SU-DHL-6 (cell line): ENCODE measurements at regions not wholly inside any gene's neighbourhood (a gene's known extent, or its start where the extent isn't known, plus 50 kb on each side); places are given as distances from the start of the nearest gene placed in this dataset.

Experiments used
- H2AFZ ChIP-seq: fragments of 200-600 bp; sonication (generic); 2 replicates; pipeline ENCODE4 v1.6.1; 2014; ENCODE audit warnings: low read depth, mild to moderate bottlenecking, moderate library complexity, mixed read lengths, antibody characterized with exemption, low read length; ENCODE audit not compliant: severe bottlenecking
- H3F3A ChIP-seq: fragments of 200-600 bp; shearing (Covaris generic); 2 replicates; pipeline ENCODE4 v1.6.0; 2016; ENCODE audit warnings: antibody characterized with exemption, mild to moderate bottlenecking; ENCODE audit not compliant: insufficient read depth
- H3K27ac ChIP-seq: fragments of 200-600 bp; sonication (generic); 2 replicates; pipeline ENCODE4 v1.5.1; 2016; ENCODE audit warnings: low read depth, mild to moderate bottlenecking, low read length, moderate library complexity, mixed read lengths
- H3K27me3 ChIP-seq: fragments of 200-600 bp; sonication (generic), shearing (Covaris generic); 2 replicates; pipeline ENCODE4 v1.6.0; 2014; ENCODE audit warnings: mild to moderate bottlenecking, low read length
- H3K36me3 ChIP-seq: fragments of 200-600 bp; sonication (generic); 2 replicates; pipeline ENCODE4 v1.6.1; 2014; ENCODE audit warnings: mild to moderate bottlenecking, low read length, mixed read lengths
- H3K4me2 ChIP-seq: fragments of 300-600, 200-600 bp; shearing (Covaris generic), sonication (generic); 2 replicates; pipeline ENCODE4 v1.6.0; 2014; ENCODE audit warnings: low read length, low read depth, mild to moderate bottlenecking; ENCODE audit not compliant: poor library complexity, severe bottlenecking
- H3K4me3 ChIP-seq: fragments of 200-600 bp; sonication (generic); 2 replicates; pipeline ENCODE4 v1.5.1; 2014; ENCODE audit warnings: antibody characterized with exemption, low read length, mild to moderate bottlenecking, mixed read lengths; ENCODE audit not compliant: insufficient read depth, poor library complexity, severe bottlenecking
- H3K79me2 ChIP-seq: fragments of 200-600 bp; sonication (generic); 2 replicates; pipeline ENCODE4 v1.6.1; 2014; ENCODE audit warnings: mild to moderate bottlenecking, low read length, moderate library complexity; ENCODE audit not compliant: insufficient read depth
- H3K9ac ChIP-seq: fragments of 200-600 bp; sonication (generic); 2 replicates; pipeline ENCODE4 v1.7.0; 2014; ENCODE audit warnings: mild to moderate bottlenecking, low read length
- H3K9me2 ChIP-seq: fragments of 200-600 bp; sonication (generic); replicated peaks from 2 replicates; pipeline ENCODE4 v1.6.1; 2014; ENCODE audit warnings: low read length; ENCODE audit not compliant: insufficient read depth
- H3K9me3 ChIP-seq: fragments of 200-600 bp; sonication (generic); 2 replicates; pipeline ENCODE4 v1.6.1; 2014; ENCODE audit warnings: low read length, mixed read lengths; ENCODE audit not compliant: insufficient read depth
- H4K20me1 ChIP-seq: fragments of 200-600 bp; sonication (generic); 2 replicates; pipeline ENCODE4 v1.6.1; 2014; ENCODE audit warnings: low read depth, mild to moderate bottlenecking, antibody characterized with exemption, low read length, moderate library complexity, mixed read lengths
- CTCF ChIP-seq: fragments of 200-600 bp; sonication (generic); IDR thresholded peaks from one replicate; pipeline ENCODE4 v1.5.1; 2017; ENCODE audit warnings: antibody characterized with exemption, mild to moderate bottlenecking, low read length, moderate library complexity; ENCODE audit not compliant: insufficient read depth, poor library complexity, severe bottlenecking
- EZH2phosphoT487 ChIP-seq: fragments of 200-600 bp; sonication (generic), shearing (Covaris generic); conservative IDR thresholded peaks from 2 replicates; pipeline ENCODE4 v1.6.1; 2018; ENCODE audit warnings: mild to moderate bottlenecking, antibody characterized with exemption, low read length, moderate library complexity, mixed read lengths

- no peaks in the 10 kb centered on the region for H3F3A ChIP-seq
- H3K27ac ChIP-seq, result no peak overlapping the region
- no peaks in the 10 kb centered on the region for H3K9me2 ChIP-seq
- TF ChIP-seq EZH2phosphoT487 (no peak), CTCF (no peak)
- H4K20me1 ChIP-seq, result no peaks in the 10 kb centered on the region
- no peaks in the 10 kb centered on the region for H3K9me3 ChIP-seq
- no peak overlapping the region for H3K4me2 ChIP-seq
- H3K79me2 ChIP-seq, result no peaks in the 10 kb centered on the region
- no peak overlapping the region for H2AFZ ChIP-seq
- no peak overlapping the region for H3K4me3 ChIP-seq
- no peak overlapping the region for H3K9ac ChIP-seq
- no peaks in the 10 kb centered on the region for H3K27me3 ChIP-seq
- H3K36me3 ChIP-seq, result no peaks in the 10 kb centered on the region
Measured at GRCh38 chr1:157288996-157289395, 150.8 kb upstream of the ETV3 start.

DNA sequence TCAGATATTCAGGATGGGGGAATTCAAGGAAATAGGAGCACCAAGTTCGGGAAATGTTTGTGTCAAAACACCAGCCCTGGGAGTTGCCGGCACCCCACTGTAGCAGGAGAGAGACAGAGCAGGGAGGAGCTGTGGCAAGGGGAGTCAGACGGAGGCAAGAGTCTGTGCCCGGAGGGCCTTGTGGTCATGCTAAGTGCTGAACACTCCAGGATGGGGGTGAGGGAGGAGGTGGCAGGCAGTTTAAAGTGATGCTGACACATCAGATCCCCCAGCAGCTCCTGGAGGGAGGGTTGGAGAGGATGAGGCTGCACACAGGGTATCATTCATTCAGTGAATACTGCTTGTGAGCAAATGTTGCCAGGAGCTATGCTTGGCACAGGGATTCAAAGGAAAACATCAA lies 150.3 kb upstream of the ETV3 start:
- TF ChIP-seq EZH2phosphoT487 (no peak), CTCF (no peak)
- Histone ChIP-seq H3K27ac (no peak overlapping the region), H3F3A (no peaks in the 10 kb centered on the region), H3K9ac (no peak overlapping the region), H4K20me1 (no peaks in the 10 kb centered on the region), H3K9me2 (no peaks in the 10 kb centered on the region), H3K36me3 (no peaks in the 10 kb centered on the region), H3K4me2 (no peak overlapping the region), H3K79me2 (no peaks in the 10 kb centered on the region), H3K9me3 (no peaks in the 10 kb centered on the region), H3K4me3 (no peak overlapping the region), H3K27me3 (no peaks in the 10 kb centered on the region), H2AFZ (no peak overlapping the region)

- Histone ChIP-seq H3K79me2 (no peaks in the 10 kb centered on the region), H3K4me2 (no peak overlapping the region), H3K36me3 (no peaks in the 10 kb centered on the region), H3K9ac (no peak overlapping the region), H3K9me2 (no peaks in the 10 kb centered on the region), H3K9me3 (no peaks in the 10 kb centered on the region), H2AFZ (no peak overlapping the region), H4K20me1 (no peaks in the 10 kb centered on the region), H3K27me3 (no peaks in the 10 kb centered on the region), H3K4me3 (no peak overlapping the region), H3K27ac (no peak overlapping the region), H3F3A (no peaks in the 10 kb centered on the region)
- TF ChIP-seq EZH2phosphoT487 (no peak), CTCF (no peak)
Measured at GRCh38 chr1:157288006-157288405, 149.8 kb upstream of the ETV3 start.

GRCh38 chr1:157287462-157287861 lies 149.3 kb upstream of the ETV3 start:
- Histone ChIP-seq H3K27ac (no peak overlapping the region), H3K27me3 (no peaks in the 10 kb centered on the region), H4K20me1 (no peaks in the 10 kb centered on the region), H3K9me2 (no peaks in the 10 kb centered on the region), H2AFZ (no peak overlapping the region), H3K9ac (no peak overlapping the region), H3K79me2 (no peaks in the 10 kb centered on the region), H3K4me3 (no peak overlapping the region), H3K9me3 (no peaks in the 10 kb centered on the region), H3K36me3 (no peaks in the 10 kb centered on the region), H3F3A (no peaks in the 10 kb centered on the region), H3K4me2 (no peak overlapping the region)
- TF ChIP-seq CTCF, result no peak
- TF ChIP-seq EZH2phosphoT487, result no peak
